ENCODE measurements at regions not wholly inside any gene's neighbourhood (a gene's known extent, or its start where the extent isn't known, plus 50 kb on each side); places are given as distances from the start of the nearest gene placed in this dataset.

DNA sequence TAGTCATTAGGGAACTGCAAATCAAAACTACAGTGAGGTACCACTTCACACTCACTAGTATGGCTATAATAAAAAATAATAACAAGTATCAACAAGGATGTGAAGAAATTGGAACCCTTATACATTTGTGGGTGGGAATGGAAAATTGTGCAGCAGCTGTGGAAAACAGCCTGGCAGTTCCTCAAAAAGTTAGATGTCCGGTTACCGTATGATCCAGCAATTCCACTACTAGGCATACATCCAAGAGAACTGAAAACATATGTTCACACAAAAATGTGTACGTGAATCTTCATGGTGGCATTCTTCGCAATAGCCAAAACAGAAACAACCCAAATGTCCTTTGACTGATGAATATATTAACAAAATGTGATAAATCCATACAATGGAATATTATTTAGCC, 187.9 kb upstream of the LYSMD4 start:
- no peak for DNase-seq

DNA sequence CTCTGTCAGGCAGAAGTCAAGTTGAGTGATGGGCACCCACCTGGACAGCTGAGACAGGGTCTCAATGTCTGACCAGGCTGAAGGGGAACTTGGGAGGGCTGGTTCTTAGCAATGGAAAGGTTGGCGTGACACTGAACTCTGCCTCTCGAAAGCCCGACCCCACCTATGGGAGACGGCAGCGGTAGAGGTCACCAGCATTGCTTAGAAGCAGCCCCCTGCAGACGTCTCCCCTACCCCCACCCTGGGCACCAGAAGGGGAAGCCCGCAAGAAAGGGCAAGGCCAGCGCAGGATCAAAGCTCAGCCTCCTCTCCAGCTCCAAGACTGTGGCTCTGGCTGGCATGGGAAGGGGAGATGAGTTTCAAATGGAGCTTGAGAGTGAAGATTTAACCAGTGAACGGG, 184.8 kb upstream of the LYSMD4 start:
- DNase-seq: no peak

DNA sequence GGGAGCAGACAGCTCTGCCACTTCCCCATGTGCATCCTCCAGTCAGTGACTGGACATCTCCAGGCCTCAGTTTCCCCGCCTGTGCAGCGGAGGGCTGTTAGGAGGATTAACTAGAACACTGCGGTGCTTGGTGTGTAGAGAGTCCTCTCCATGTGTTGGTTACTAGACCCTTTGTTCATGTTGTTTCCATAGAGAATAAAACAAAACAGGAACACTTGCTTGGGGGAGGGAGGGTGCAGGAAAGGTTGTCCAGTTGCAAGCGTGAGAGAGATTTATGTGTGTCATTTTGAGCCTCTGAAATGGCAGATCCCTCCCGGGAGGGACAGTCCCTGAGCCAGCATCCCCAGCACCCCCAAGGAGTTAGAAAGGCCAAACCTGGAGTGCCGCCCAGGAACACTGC, 184.0 kb upstream of the LYSMD4 start:
- no peak for DNase-seq

DNA sequence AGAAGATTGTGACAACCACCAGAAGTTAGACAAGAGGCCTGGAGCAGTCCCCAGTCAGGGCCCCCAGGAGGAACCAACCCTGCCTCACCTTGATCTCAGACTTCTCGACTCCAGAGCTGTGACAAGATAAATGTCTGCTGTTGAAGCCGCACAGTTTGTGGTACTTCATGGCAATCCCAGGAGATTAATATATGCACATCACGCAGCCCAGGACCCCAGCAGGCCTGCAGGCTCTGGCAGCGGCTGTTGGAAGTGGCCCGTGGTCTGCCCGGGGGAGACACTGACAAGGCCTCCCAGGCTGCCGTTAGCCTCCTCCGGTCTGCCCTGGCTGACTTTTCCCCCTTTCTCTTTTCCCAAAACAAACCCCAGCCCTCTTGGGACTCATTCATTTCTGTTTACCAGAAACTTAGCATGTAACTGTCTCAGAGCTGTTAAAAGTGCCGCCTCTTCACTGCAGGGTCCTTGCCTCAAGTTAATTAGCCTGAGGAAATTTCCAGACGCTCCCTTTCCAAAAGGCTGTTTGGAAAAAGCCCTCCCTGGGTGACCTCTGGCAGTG, 183.5 kb upstream of the LYSMD4 start:
- no peak for DNase-seq

DNA sequence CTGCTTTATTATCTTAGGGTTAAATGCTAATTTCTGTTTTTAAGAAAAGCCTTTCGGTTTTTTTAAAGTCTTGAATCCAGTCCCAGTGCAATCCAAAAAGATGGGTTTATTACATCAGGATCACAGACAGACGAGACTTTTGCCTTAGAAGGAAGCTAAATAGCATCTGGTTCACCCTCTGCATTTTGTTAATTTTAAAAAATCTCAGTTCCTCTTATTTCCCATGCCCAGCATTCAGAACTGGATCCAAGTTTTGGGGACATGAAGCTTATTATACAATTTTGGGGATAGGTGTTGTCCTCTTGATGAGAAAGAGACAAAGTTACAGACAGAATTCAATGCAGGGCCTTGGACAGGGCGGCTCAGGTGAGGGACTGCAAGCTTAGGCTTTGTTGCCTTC, 181.5 kb upstream of the LYSMD4 start:
- DNase-seq: no peak

DNA sequence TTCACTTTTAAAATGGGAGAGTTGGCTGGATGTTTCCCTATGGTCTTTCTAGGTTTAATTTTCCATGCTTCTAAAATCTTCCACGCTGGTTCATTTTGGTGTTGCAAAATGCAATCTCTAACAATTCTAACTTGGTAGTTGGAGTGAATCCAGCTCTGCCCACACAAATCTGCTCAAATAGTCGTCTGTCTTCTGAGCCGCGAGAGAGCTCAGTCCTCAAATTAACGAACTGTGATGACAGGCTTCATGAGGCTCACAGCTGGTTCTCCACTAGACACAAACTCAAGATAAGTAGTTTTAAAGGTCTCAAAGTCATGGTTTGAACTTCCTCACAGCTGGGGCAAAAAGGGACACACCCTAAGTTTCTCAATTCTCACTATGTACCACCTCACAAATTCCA, 178.6 kb upstream of the LYSMD4 start:
- DNase-seq: no peak

DNA sequence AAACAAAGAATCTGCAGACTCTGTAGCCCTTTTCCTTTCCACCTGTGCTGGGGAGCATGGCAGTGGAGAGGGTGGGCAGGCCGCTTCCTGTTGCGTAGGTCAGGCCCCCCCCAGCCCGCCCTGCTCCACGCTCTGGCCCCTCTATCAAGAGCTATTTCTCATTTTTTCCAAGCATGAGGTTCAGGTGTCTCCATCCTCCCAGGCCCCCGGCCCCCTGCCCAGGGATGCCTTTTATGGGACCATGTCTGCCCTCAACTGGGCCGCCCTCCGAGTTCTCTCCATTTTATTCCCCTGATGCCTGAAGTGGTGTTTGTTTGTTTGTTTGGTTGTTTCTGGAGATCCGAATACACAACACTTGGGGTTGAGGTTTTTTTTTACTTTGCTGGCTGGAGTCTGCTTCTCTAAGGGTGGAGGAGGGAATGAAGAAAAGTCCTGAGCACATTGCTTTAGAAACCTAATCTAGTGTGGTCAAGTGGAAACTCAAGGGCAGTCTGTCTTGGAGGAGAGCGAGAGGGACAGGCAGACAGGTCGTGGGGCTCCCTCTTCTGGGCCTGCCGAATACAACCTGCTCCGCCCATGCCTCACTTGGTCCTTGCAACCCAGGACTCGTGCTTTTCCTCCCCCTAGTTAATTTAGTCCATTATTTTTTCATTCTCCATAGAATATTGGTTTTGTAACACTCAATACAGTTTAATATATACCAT, 176.5 kb upstream of the LYSMD4 start:
- no peak for DNase-seq

DNA sequence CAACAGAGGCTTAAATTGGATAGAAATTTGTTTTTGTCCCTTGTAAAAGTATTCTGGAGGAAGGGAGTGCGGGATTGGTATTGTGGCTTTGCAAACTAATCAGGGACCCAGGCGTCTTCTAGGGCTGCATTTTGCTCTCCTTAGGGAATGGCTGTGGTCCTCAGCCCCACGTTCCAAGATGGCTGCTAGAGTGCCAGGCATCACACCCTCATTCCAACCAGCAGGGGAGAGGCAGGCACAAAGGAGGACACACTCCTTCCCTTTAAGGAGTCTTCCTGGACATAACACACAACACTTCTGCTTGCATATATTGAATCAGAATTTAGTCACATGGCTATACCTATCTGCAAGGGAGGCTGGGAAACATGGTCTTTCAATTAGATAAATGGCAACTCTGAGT, 174.5 kb upstream of the LYSMD4 start:
- DNase-seq: no peak

DNA sequence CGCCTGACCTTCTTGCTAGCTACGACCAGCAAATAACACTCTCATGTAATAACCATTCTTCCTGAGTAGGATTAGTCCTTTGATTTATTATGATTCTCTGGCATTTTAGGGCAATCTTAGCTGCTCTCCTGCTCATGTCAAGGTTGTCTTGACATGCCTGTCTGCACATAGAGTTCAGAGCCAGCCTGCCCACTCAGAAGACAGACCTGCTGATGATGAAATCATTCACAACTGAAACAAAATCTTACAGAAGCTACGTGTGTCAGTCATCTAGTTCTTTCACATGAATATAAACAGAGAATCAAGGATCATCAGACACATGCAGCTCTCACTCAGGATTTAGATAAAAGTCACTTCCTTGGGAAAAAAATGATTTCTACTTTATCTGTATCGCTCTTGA, 173.6 kb upstream of the LYSMD4 start:
- DNase-seq: no peak

DNA sequence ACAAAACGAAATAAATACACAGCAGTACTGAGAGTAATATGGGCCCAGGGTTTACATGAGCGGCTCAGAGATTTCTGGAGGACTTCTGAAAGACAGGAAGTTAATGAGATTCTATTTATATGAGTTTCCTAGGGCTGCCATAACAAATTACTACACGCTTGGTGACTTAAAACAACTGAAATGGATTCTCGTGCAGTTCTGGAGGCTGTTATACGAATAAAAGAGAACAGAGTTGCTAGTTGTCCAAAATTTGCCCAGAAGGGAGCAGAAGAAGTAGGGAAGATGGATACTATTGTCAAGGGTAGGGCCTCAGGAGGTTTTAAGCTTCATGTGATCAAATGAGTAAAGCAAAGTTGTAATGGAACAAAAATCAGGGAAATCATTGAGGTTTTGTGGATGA, 173.1 kb upstream of the LYSMD4 start:
- DNase-seq: no peak

DNA sequence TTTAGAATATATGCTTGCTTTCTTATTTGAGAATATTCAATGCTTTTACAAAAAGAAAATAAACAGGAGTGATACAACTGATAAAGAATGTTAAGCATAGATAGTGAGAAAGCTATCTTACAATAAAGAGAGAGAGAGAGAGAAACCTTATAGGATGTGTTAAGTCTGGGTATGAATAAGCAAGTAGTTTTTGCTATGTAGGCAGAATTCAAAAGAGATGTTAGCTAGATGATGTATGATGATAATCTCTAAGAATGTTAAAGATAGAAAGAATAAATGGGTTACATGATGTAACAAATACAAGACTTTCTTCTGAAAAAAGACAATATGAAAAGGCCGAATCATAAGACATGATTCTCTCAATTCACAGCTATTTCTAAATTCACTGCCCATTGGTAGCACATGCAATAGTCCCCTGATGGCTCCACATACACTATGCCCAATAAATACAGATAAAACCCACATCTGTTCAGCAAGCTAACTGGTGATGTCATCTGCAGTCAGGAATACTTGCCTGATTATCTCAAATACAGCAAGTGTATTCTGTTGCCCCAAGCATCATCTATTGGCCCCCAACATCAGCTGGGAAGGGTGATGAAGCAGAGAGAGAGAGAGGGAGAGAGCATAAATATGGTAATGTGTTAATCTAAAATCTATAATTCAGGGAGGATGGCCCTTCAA, 169.2 kb upstream of the LYSMD4 start:
- DNase-seq: no peak

DNA sequence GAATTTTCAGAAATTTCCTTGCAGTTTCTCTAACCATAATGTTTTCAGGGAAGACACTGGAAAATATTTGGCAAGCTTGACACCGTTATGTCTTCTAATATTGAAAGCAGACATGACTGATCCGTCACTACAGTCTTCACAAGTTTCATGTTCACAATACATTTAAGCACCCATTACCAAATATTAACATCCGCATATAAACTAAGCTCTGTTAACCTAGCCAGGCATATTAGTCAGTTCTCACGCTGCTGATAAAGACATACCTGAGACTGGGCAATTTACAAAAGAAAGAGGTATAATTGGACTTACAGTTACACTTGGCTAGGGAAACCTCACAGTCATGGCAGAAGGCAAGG, 162.7 kb upstream of the LYSMD4 start:
- DNase-seq: no peak

DNA sequence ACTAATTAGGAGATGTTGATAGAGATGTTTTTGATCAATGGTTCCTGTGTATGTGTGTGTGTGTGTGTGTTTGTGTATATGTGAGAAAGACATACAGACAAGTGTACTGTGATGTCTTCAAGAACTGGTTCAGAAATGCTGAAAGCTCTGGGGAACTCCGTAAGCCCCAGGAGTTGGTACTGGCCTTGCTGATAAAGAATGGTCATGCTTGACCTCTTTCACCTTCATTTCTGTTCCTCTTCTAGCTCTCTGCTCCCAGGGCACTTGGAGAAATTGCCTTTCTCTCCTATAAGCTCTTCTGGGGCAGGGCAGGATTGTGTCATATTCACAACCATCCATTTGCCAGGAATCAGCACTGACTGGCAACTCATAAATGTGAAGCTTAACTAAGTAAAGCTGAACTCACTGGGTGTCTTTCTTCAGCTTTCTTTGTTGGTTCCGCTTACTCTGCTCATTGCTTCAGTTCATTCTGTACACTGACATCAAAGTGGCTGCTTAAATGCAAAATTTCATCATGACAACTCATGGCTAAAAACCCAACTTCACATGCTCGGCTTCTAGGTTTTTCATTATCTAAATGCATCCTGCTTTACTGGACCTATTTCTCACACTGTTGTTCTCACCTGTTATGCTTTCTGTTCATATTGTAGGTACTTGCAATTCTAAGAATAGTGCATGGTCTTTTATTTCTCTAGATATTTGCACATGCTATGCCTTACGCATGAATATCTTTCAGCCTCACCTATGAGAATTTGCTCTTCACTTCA, 162.1 kb upstream of the LYSMD4 start:
- no peak for DNase-seq

DNA sequence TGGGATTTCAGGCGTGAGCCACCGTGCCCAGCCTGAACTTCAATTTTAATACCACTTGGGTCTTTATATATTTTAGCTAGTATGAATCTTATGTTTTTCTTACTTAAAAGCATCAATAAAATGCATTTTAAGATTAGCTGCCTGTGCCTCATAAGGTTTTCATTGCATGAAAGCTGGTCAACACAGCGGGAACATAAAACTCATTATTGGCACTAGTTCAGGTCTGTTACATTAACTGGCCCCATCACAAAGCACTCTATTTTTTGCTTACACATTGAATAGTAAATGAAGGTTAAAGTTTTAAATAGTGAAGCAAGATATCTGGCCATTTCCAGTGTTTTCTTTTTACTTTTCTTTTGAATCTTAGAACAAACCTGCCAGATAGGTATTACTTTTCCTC, 145.6 kb upstream of the LYSMD4 start:
- no peak for DNase-seq

DNA sequence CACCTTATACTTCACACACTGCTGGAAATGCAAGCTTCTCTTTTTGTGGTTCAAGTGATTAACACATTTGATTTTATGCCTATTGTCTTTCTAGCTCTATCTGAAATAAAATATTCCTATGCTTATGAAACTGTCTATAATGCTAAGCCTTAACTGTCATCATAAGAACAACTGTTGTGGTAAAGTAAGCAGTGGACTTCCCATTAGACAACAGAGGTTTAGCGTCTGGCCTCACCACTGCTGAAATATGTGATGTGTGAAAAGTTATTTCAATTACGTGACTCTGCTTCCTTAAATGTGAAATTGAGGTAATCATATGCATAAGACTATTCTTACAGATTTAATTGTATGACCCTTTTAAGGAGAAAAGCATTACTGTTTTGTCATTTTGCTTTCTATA, 140.2 kb upstream of the LYSMD4 start:
- no peak for DNase-seq

DNA sequence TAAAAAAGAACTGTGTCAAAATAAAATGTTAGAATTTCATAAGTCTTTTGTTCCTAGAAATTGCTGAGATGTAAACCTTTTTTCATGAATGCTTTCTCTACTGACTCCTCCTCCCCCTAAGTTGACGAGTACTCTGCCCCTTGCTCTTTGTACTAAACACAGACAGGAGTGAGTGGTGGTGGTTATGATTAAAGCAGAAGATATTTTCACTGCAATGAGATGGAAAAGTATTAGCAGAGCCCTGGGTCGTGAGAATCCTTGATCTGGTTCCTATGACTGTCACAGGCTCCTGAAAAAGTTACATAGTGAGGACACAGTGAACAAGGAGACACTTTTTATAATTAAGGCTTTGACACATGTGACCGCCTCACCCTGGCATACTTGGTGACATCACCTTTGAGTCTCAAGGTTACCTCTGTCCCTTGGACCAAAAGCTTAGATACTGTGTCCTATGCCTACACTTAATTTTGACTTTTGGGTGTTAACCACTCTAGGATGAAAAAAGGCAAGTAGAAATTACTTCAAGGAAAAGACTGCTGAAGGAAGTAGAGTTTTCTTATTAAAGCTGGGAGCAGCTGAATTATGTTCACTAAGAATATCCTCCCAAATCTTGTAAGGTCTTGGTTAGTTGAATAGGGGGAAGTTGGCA, 130.4 kb upstream of the LYSMD4 start:
- no peak for DNase-seq

DNA sequence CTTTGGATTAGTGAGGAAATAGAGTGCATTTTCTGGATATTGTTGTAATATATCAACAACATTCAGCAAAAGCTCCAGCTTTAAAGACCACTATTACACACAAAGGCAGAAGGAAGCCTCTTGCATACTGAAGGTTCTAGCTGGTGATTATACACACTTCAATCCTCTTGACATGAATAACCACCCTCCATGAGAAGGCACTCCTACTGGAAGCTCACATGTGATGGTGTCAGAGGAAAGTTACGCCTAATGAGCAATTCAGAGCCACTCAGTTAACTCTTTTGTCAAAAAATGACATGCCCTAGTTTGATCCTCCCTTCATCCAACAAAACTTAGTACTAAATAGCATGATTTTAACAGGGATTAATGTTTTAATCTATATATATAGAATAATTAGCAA, 124.6 kb upstream of the LYSMD4 start:
- DNase-seq: no peak

DNA sequence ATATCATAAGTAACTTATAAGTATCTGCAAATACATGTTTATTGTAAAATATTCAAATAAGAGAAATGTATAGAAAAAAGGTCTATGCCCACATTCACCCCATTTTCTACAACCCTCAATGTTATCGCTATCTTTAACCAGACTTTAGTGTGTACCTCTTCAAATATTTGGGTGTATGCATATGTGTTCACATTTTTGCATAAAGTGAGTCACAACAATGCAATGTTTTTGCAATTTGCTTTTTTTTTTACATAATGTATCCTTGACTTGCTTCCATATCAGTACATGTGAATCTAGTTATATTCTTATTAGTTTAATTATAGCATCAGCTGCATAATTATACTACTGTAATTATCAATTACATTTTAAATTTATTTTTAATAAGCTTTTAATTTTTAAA, 117.3 kb upstream of the LYSMD4 start:
- no peak for DNase-seq

DNA sequence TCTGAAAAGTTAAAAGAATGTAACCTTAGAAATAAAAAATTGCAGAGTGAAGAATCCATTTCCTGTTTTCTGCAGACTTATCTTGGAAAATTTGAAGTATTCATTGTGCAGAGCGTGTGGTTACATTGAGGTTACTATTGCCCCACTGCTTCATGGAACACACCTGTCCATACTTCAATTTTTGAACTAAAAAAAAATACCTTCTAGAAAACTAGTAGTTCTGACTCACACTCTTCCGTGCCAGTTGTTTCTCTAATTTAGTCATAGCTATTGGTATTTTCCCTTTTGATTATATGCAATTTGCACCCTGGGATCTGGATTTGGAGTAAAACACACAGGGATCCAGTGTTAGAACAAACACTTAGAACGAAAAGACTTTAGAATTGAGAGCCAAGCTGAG, 111.8 kb upstream of the LYSMD4 start:
- DNase-seq: no peak

DNA sequence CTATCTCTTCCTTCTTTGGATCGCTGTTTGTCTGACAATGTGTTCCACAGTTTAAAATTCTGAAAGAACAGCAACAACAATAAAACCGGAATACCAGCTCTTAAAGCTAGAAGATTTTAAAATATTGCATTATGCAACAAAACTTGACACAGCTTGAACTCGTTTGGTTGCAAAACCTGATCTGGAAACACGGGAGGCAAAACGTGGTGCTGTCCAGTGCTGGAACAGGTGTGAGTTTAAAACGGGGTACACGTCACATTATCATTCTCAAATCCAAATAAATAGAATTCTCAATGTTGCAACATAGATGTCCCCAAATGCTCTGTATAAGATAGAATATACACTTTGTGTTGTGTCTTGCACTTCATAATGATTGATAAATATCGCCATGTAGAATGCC, 110.9 kb upstream of the LYSMD4 start:
- DNase-seq: no peak

DNA sequence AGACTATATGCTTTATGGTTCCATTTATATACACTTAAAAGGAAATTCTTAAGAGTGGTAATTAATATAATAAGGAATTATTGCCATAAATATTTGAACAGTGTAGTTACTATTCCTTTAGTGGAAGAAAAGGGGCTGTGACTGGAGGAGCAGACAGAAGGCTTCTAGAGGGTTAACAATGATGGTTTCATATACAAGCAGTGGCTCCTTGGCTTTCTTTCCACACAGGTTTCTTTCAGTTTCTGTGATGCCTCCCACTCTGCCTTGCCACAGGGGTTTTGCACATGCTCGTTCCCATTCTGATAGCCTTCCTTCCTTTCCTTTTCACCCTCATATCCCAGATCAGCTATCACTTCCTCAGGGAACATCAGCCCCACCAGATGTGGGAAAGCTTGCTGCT, 108.8 kb upstream of the LYSMD4 start:
- no peak for DNase-seq

DNA sequence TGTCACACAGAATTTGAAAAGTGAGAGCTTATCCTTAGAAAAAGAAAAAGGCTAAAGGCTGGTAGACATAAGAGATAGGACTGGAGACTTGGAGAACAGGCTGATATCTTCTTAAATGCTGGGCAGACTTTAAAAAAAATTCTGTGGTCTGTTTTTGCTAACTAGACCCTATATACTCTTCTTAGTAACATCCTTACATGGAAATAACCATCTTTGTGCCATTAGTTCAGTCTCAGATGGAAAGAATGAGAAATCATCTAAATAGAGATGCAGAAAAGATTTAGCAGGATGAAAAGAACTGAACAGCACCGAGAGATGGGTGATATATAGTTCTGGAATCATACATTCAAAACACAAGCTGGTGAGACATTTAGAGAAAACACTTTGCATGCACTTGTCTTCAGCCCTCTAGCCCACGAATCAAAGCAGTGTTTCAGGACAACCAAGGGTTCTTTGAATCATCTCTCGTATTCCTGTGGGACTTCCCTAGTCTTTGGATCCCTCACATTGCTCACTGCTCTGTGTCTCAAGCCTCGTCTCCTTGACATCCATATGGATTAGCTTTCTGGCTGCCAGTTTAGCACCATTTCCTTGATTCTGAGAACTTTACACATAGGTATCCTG, 93.0 kb upstream of the LYSMD4 start:
- DNase-seq: no peak

DNA sequence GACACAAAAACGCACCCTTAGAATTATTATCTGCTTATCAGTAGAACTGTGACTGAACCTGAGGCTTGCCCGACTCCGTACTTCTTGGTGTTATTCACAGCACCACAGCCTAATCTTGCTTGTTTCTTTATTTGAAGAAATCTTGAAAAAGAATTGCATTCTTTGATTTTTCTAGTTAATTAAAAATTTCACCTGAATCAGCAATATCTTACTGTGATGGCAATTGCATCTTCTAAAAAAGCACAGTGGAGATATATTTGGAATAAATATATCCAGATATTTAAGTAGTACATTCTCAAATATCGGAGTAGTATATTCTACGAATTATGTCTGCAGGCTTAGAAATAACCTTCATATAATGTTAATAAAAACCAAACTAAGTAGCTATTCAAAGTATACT, 90.1 kb upstream of the LYSMD4 start:
- DNase-seq: no peak
